ENCODE measurements at regions not wholly inside any gene's neighbourhood (a gene's known extent, or its start where the extent isn't known, plus 50 kb on each side); places are given as distances from the start of the nearest gene placed in this dataset.

- Histone ChIP-seq H3K4me1 (no peaks in the 10 kb centered on the region), H3K4me3 (no peak overlapping the region), H3K27me3 (no peaks in the 10 kb centered on the region), H3K36me3 (no peaks in the 10 kb centered on the region), H3K27ac (peak overlapping the region in 1 of 4 donors; percentile 46), H3K9me3 (no peaks in the 10 kb centered on the region)
- TF ChIP-seq, protein P1, sequence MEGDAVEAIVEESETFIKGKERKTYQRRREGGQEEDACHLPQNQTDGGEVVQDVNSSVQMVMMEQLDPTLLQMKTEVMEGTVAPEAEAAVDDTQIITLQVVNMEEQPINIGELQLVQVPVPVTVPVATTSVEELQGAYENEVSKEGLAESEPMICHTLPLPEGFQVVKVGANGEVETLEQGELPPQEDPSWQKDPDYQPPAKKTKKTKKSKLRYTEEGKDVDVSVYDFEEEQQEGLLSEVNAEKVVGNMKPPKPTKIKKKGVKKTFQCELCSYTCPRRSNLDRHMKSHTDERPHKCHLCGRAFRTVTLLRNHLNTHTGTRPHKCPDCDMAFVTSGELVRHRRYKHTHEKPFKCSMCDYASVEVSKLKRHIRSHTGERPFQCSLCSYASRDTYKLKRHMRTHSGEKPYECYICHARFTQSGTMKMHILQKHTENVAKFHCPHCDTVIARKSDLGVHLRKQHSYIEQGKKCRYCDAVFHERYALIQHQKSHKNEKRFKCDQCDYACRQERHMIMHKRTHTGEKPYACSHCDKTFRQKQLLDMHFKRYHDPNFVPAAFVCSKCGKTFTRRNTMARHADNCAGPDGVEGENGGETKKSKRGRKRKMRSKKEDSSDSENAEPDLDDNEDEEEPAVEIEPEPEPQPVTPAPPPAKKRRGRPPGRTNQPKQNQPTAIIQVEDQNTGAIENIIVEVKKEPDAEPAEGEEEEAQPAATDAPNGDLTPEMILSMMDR (IDR thresholded peaks at IDR 0.05): no peak
- TF ChIP-seq POLR2A (IDR thresholded peaks at IDR 0.05): no peak
- DNase-seq: peak in 2 of 3 donors; percentile 78 to 81
These were observed 203.9 kb upstream of the VCX3A start for GRCh38 chrX:6738518-6739470.

- Histone ChIP-seq H3K36me3 (no peaks in the 10 kb centered on the region), H3K4me1 (no peaks in the 10 kb centered on the region), H3K4me3 (no peak overlapping the region), H3K27me3 (no peaks in the 10 kb centered on the region), H3K27ac (no peak overlapping the region), H3K9me3 (no peaks in the 10 kb centered on the region)
- no peak for DNase-seq
- TF ChIP-seq, protein P1 (IDR thresholded peaks at IDR 0.05): no peak
- TF ChIP-seq POLR2A (IDR thresholded peaks at IDR 0.05): no peak
These were observed 200.1 kb upstream of the VCX3A start for GRCh38 chrX:6734844-6735634.

- Histone ChIP-seq H3K4me3 (no peak overlapping the region), H3K9me3 (no peaks in the 10 kb centered on the region), H3K27me3 (no peaks in the 10 kb centered on the region), H3K36me3 (no peaks in the 10 kb centered on the region), H3K27ac (no peak overlapping the region), H3K4me1 (no peaks in the 10 kb centered on the region)
- TF ChIP-seq, protein P1 (IDR thresholded peaks at IDR 0.05): no peak
- no peak for TF ChIP-seq POLR2A (IDR thresholded peaks at IDR 0.05)
- no peak for DNase-seq
These were observed 197.2 kb upstream of the VCX3A start for GRCh38 chrX:6732101-6732500.

- no peak for TF ChIP-seq POLR2A (IDR thresholded peaks at IDR 0.05)
- TF ChIP-seq, protein P1 (IDR thresholded peaks at IDR 0.05): no peak
- DNase-seq: no peak
- Histone ChIP-seq H3K4me1 (no peaks in the 10 kb centered on the region), H3K9me3 (no peaks in the 10 kb centered on the region), H3K36me3 (no peaks in the 10 kb centered on the region), H3K4me3 (no peak overlapping the region), H3K27ac (no peak overlapping the region), H3K27me3 (no peaks in the 10 kb centered on the region)
These were observed 194.7 kb upstream of the VCX3A start for GRCh38 chrX:6729626-6730025.

DNA sequence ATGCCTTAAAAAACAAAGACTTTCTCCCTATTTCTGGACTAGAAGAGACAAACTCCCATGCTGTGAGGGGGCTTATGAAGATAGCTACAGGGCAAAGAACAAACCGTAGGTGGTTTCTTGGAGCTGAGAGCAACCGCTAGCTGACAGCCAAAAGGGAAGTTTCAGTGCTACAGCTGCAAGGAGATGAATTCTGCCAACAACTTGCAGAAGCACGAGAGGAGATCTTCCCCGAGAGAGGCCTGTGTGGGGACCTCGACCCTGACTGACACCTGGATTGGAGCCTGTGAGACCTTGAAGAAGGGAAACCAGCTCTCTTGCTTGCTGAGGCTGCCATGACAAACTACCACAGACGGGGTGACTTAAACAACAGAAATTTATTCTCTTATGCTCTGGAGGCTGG, 183.8 kb upstream of the VCX3A start:
- no peak for DNase-seq
- no peak for TF ChIP-seq POLR2A (IDR thresholded peaks at IDR 0.05)
- TF ChIP-seq, protein P1 (IDR thresholded peaks at IDR 0.05): no peak
- Histone ChIP-seq H3K36me3 (no peaks in the 10 kb centered on the region), H3K9me3 (no peaks in the 10 kb centered on the region), H3K4me1 (no peaks in the 10 kb centered on the region), H3K4me3 (no peak overlapping the region), H3K27ac (no peak overlapping the region), H3K27me3 (no peaks in the 10 kb centered on the region)

Data from Peyer's patch (tissue), 4 donors.